ENCODE measurements at regions not wholly inside any gene's neighbourhood (a gene's known extent, or its start where the extent isn't known, plus 50 kb on each side); places are given as distances from the start of the nearest gene placed in this dataset.

DNA sequence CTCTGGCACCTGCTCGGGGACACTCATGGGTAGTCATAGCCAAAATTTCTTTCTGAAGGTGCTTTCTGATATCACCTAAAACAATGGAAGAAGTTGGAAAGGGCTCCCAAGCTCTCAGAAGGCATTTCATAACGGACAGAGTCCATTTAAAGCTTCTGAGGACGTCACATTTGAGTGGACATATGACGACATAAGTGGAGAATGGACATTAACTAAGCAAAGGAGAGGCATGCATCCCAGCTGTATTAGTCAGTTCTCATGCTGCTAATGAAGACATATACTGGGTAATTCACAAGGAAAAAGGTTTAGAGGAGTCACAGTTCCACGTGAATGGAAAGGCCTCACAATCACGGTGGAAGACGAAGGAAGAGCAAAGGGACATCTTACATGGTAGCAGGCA lies 260.2 kb upstream of the DYNLRB2 start:
- TF ChIP-seq POLR2A (IDR thresholded peaks at IDR 0.05; ENCODE audit: low read depth, low read length) (no peak), POLR2AphosphoS5 (IDR thresholded peaks at IDR 0.05; ENCODE audit: low read depth, low read length) (no peak), TAF1 (IDR thresholded peaks at IDR 0.05; ENCODE audit: low read depth, low read length) (no peak), SPI1 (IDR thresholded peaks at IDR 0.05; ENCODE audit: low read depth, low read length) (no peak)
